Memory B cell (primary cell): ENCODE measurements at regions not wholly inside any gene's neighbourhood (a gene's known extent, or its start where the extent isn't known, plus 50 kb on each side); places are given as distances from the start of the nearest gene placed in this dataset.
A peak's percentile ranks its signal among the peaks of the same experiment; 100 is the strongest.

Experiments
- ATAC-seq: fragments of 150-1000 bp; cut with Tn5 transposase; 2 replicates; pipeline ENCODE4 v1.10.0; 2021; ENCODE audit warnings: low read depth, mild to moderate bottlenecking, moderate library complexity
- DNase-seq, 2 donors: peaks; one replicate each; pipeline ENCODE4 v3.0.0; 2022; ENCODE audit warnings: low spot score in 2 of 2
- H3K27ac Mint-ChIP-seq: one replicate; pipeline ENCODE4 v1.8.0; 2022; ENCODE audit warnings: mild to moderate bottlenecking, moderate library complexity, mixed read lengths
- H3K27me3 Mint-ChIP-seq: one replicate; pipeline ENCODE4 v1.8.0; 2022; ENCODE audit warnings: mixed read lengths
- H3K36me3 Mint-ChIP-seq: one replicate; pipeline ENCODE4 v1.8.0; 2022; ENCODE audit warnings: mild to moderate bottlenecking, mixed read lengths
- H3K4me1 Mint-ChIP-seq: one replicate; pipeline ENCODE4 v1.8.0; 2022; ENCODE audit warnings: mixed read lengths
- H3K4me3 Mint-ChIP-seq: one replicate; pipeline ENCODE4 v1.8.0; 2022; ENCODE audit warnings: mild to moderate bottlenecking, moderate library complexity, mixed read lengths
- H3K9me3 Mint-ChIP-seq: one replicate; pipeline ENCODE4 v1.8.0; 2022; ENCODE audit warnings: mixed read lengths

GRCh38 chr6:166781331-166781730, 154.3 kb upstream of the RPS6KA2 start:
- ATAC-seq (no peak), DNase-seq (no peak)

GRCh38 chr6:166779963-166780683, 153.1 kb upstream of the RPS6KA2 start:
- H3K27ac Mint-ChIP-seq, result no peak overlapping the region
- ATAC-seq (no peak), DNase-seq (no peak)
- H3K4me1 Mint-ChIP-seq, result peaks cover 2% of the 10 kb centered on the region
- no peaks in the 10 kb centered on the region for H3K36me3 Mint-ChIP-seq
- no peaks in the 10 kb centered on the region for H3K9me3 Mint-ChIP-seq
- no peak overlapping the region for H3K4me3 Mint-ChIP-seq
- no peaks in the 10 kb centered on the region for H3K27me3 Mint-ChIP-seq

More at GRCh38 chr6:166781331-166781730, 154.3 kb upstream of the RPS6KA2 start:
- Mint-ChIP-seq H3K36me3 (no peaks in the 10 kb centered on the region), H3K27me3 (no peaks in the 10 kb centered on the region), H3K9me3 (no peaks in the 10 kb centered on the region), H3K27ac (no peak overlapping the region), H3K4me3 (no peak overlapping the region), H3K4me1 (no peaks in the 10 kb centered on the region)

GRCh38 chr6:166779381-166779780, 152.3 kb upstream of the RPS6KA2 start:
- Mint-ChIP-seq H3K36me3 (no peaks in the 10 kb centered on the region), H3K27ac (no peak overlapping the region), H3K9me3 (no peaks in the 10 kb centered on the region), H3K4me3 (no peak overlapping the region), H3K4me1 (peaks cover 2% of the 10 kb centered on the region), H3K27me3 (no peaks in the 10 kb centered on the region)
- ATAC-seq (no peak), DNase-seq (no peak)

- Mint-ChIP-seq H3K27me3 (no peaks in the 10 kb centered on the region), H3K9me3 (no peaks in the 10 kb centered on the region), H3K36me3 (no peaks in the 10 kb centered on the region), H3K27ac (no peak overlapping the region), H3K4me1 (peaks cover 2% of the 10 kb centered on the region), H3K4me3 (no peak overlapping the region)
- DNase-seq (no peak), ATAC-seq (no peak)
Observed at GRCh38 chr6:166778776-166779175, 151.7 kb upstream of the RPS6KA2 start.

- no peaks in the 10 kb centered on the region for H3K9me3 Mint-ChIP-seq
- H3K27ac Mint-ChIP-seq, result no peak overlapping the region
- DNase-seq (no peak), ATAC-seq (no peak)
- no peak overlapping the region for H3K4me3 Mint-ChIP-seq
- no peaks in the 10 kb centered on the region for H3K36me3 Mint-ChIP-seq
- H3K4me1 Mint-ChIP-seq, result peaks cover 2% of the 10 kb centered on the region
- H3K27me3 Mint-ChIP-seq, result no peaks in the 10 kb centered on the region
Observed at GRCh38 chr6:166778046-166778445, 151.0 kb upstream of the RPS6KA2 start.

- DNase-seq (no peak), ATAC-seq (no peak)
- H3K27ac Mint-ChIP-seq, result no peak overlapping the region
- H3K9me3 Mint-ChIP-seq, result no peaks in the 10 kb centered on the region
- no peak overlapping the region for H3K4me3 Mint-ChIP-seq
- H3K36me3 Mint-ChIP-seq, result no peaks in the 10 kb centered on the region
- peaks cover 2% of the 10 kb centered on the region for H3K27me3 Mint-ChIP-seq
- H3K4me1 Mint-ChIP-seq, result peaks cover 2% of the 10 kb centered on the region
Observed at GRCh38 chr6:166777096-166777630, 150.1 kb upstream of the RPS6KA2 start.

GRCh38 chr6:166776571-166776970, 149.5 kb upstream of the RPS6KA2 start:
- DNase-seq, result no peak
- H3K9me3 Mint-ChIP-seq, result no peaks in the 10 kb centered on the region
- ATAC-seq, result no peak

GRCh38 chr6:166775923-166776220, 148.8 kb upstream of the RPS6KA2 start:
- Mint-ChIP-seq H3K36me3 (no peaks in the 10 kb centered on the region), H3K4me3 (no peak overlapping the region), H3K27me3 (peaks cover 2% of the 10 kb centered on the region), H3K4me1 (peaks cover 2% of the 10 kb centered on the region), H3K9me3 (no peaks in the 10 kb centered on the region), H3K27ac (no peak overlapping the region)
- DNase-seq, result no peak
- no peak for ATAC-seq

More at GRCh38 chr6:166776571-166776970, 149.5 kb upstream of the RPS6KA2 start:
- Mint-ChIP-seq H3K4me3 (no peak overlapping the region), H3K36me3 (no peaks in the 10 kb centered on the region), H3K4me1 (peaks cover 2% of the 10 kb centered on the region), H3K27me3 (peaks cover 2% of the 10 kb centered on the region), H3K27ac (no peak overlapping the region)

- Mint-ChIP-seq H3K9me3 (no peaks in the 10 kb centered on the region), H3K4me1 (peaks cover 2% of the 10 kb centered on the region), H3K27me3 (peaks cover 2% of the 10 kb centered on the region), H3K4me3 (no peak overlapping the region), H3K36me3 (no peaks in the 10 kb centered on the region), H3K27ac (no peak overlapping the region)
- ATAC-seq (peak; percentile 85), DNase-seq (peak; percentile 52 to 74)
Observed at GRCh38 chr6:166775180-166775922, 148.3 kb upstream of the RPS6KA2 start.

- H3K4me1 Mint-ChIP-seq, result peaks cover 2% of the 10 kb centered on the region
- ATAC-seq (no peak), DNase-seq (no peak)
- peaks cover 2% of the 10 kb centered on the region for H3K27me3 Mint-ChIP-seq
- no peaks in the 10 kb centered on the region for H3K36me3 Mint-ChIP-seq
- H3K9me3 Mint-ChIP-seq, result no peaks in the 10 kb centered on the region
- no peak overlapping the region for H3K27ac Mint-ChIP-seq
- H3K4me3 Mint-ChIP-seq, result no peak overlapping the region
Observed at GRCh38 chr6:166774770-166775169, 147.7 kb upstream of the RPS6KA2 start.

- no peaks in the 10 kb centered on the region for H3K9me3 Mint-ChIP-seq
- peaks cover 2% of the 10 kb centered on the region for H3K4me1 Mint-ChIP-seq
- ATAC-seq (no peak), DNase-seq (no peak)
- no peak overlapping the region for H3K27ac Mint-ChIP-seq
- H3K36me3 Mint-ChIP-seq, result no peaks in the 10 kb centered on the region
- H3K4me3 Mint-ChIP-seq, result no peak overlapping the region
- H3K27me3 Mint-ChIP-seq, result peaks cover 2% of the 10 kb centered on the region
Observed at GRCh38 chr6:166774292-166774691, 147.2 kb upstream of the RPS6KA2 start.

GRCh38 chr6:166772518-166772917, 145.5 kb upstream of the RPS6KA2 start:
- DNase-seq (no peak), ATAC-seq (no peak)
- Mint-ChIP-seq H3K36me3 (no peaks in the 10 kb centered on the region), H3K4me1 (peaks cover 2% of the 10 kb centered on the region), H3K4me3 (no peak overlapping the region), H3K9me3 (no peaks in the 10 kb centered on the region), H3K27me3 (peaks cover 2% of the 10 kb centered on the region), H3K27ac (no peak overlapping the region)

GRCh38 chr6:166771701-166772100, 144.7 kb upstream of the RPS6KA2 start:
- no peak overlapping the region for H3K4me3 Mint-ChIP-seq
- no peaks in the 10 kb centered on the region for H3K36me3 Mint-ChIP-seq
- H3K27ac Mint-ChIP-seq, result no peak overlapping the region
- peaks cover 2% of the 10 kb centered on the region for H3K4me1 Mint-ChIP-seq
- no peak for ATAC-seq
- no peak for DNase-seq
- no peaks in the 10 kb centered on the region for H3K9me3 Mint-ChIP-seq
- peaks cover 2% of the 10 kb centered on the region for H3K27me3 Mint-ChIP-seq

- no peak overlapping the region for H3K4me3 Mint-ChIP-seq
- DNase-seq (no peak), ATAC-seq (no peak)
- no peaks in the 10 kb centered on the region for H3K9me3 Mint-ChIP-seq
- no peaks in the 10 kb centered on the region for H3K36me3 Mint-ChIP-seq
- no peak overlapping the region for H3K27ac Mint-ChIP-seq
- peaks cover 2% of the 10 kb centered on the region for H3K27me3 Mint-ChIP-seq
- H3K4me1 Mint-ChIP-seq, result peaks cover under 1% of the 10 kb centered on the region
Observed at GRCh38 chr6:166770216-166771116, 143.4 kb upstream of the RPS6KA2 start.
